Endothelial cell of umbilical vein (primary cell): ENCODE measurements at regions not wholly inside any gene's neighbourhood (a gene's known extent, or its start where the extent isn't known, plus 50 kb on each side); places are given as distances from the start of the nearest gene placed in this dataset.

Experiments
- BruUV-seq: library from RNA; stranded (reverse); fragments of 400-500 nt; replicated peaks from 2 replicates; lab custom pipeline; 2021; lab: Mats Ljungman, UMichigan
- CTCF ChIA-PET: fragments of 300-600, 350-600 bp; sonication (Branson Sonifier 250); formaldehyde crosslinking; loops from one replicate; lab custom pipeline; 2021; ENCODE audit warnings: antibody characterized with exemption, inconsistent platforms; lab: Charles Lee
- POLR2A ChIA-PET: fragments of 300-600, 350-600 bp; sonication (Branson Sonifier 250); formaldehyde crosslinking; loops from one replicate; lab custom pipeline; 2021; ENCODE audit warnings: antibody characterized with exemption, inconsistent platforms; lab: Charles Lee
- DNase-seq: peaks from one replicate; pipeline ENCODE4 v3.0.0-alpha.2; 2011; ENCODE audit warnings: low read depth, low spot score
- FAIRE-seq: peaks from 2 replicates; lab custom pipeline; 2011; peaks lifted over from hg19 to GRCh38; lab: Jason Lieb, UNC
- H2AFZ ChIP-seq: 2 replicates; pipeline ENCODE4 v1.6.0; 2012; ENCODE audit warnings: low read depth, low read length, control low read depth, inconsistent platforms
- H3K27ac ChIP-seq: 2 replicates; pipeline ENCODE4 v1.5.1; 2011; ENCODE audit warnings: low read depth, mild to moderate bottlenecking, control low read depth, low read length, moderate library complexity; ENCODE audit not compliant: insufficient read depth
- H3K27me3 ChIP-seq, 2 experiments: 2 replicates each; pipeline versions ENCODE4 v1.6.0 to v1.6.1; 2011; ENCODE audit warnings: low read length in 2 of 2, mixed read lengths in 1 of 2; ENCODE audit not compliant: control insufficient read depth in 2 of 2, insufficient read depth in 2 of 2
- H3K36me3 ChIP-seq, 2 experiments: 2 replicates in 1 of 2; 3 replicates in 1 of 2; pipeline ENCODE4 v1.5.1; 2011; ENCODE audit warnings: low read length in 2 of 2, mild to moderate bottlenecking in 1 of 2, moderate library complexity in 1 of 2; ENCODE audit not compliant: control insufficient read depth in 2 of 2, insufficient read depth in 2 of 2; ENCODE audit errors: extremely low read depth in 1 of 2
- H3K4me1 ChIP-seq: 3 replicates; pipeline ENCODE4 v1.5.1; 2011; ENCODE audit warnings: mild to moderate bottlenecking, low read length; ENCODE audit not compliant: control insufficient read depth, insufficient read depth; ENCODE audit errors: extremely low read depth
- H3K4me2 ChIP-seq: 2 replicates; pipeline ENCODE4 v1.6.1; 2011; ENCODE audit warnings: low read length, control low read depth, mixed read lengths; ENCODE audit not compliant: insufficient read depth
- H3K4me3 ChIP-seq, 3 experiments: fragments of 200-600 bp in 1 of 3; sonication (generic), shearing (Covaris generic) in 1 of 3; replicated peaks in 1 of 3; 2 replicates each; pipeline ENCODE4 v1.5.1; 2011 to 2016; ENCODE audit warnings: control low read depth in 3 of 3, low read length in 3 of 3, mild to moderate bottlenecking in 2 of 3, inconsistent platforms in 1 of 3, low read depth in 1 of 3, moderate library complexity in 1 of 3; ENCODE audit not compliant: insufficient read depth in 1 of 3
- H3K79me2 ChIP-seq: 2 replicates; pipeline ENCODE4 v1.6.0; 2012; ENCODE audit warnings: low read length, inconsistent platforms; ENCODE audit not compliant: control insufficient read depth, insufficient read depth
- H3K9ac ChIP-seq: replicated peaks from 2 replicates; pipeline ENCODE3; 2011; ENCODE audit warnings: low read length, control low read depth; ENCODE audit not compliant: insufficient read depth; ENCODE audit errors: extremely low read depth
- H3K9me1 ChIP-seq: replicated peaks from 3 replicates; pipeline ENCODE4 v1.6.0; 2011; ENCODE audit warnings: mild to moderate bottlenecking, low read length; ENCODE audit not compliant: control insufficient read depth, insufficient read depth; ENCODE audit errors: extremely low read depth
- H3K9me3 ChIP-seq: replicated peaks from 2 replicates; pipeline ENCODE4 v1.5.1; 2012; ENCODE audit warnings: low read length, inconsistent platforms; ENCODE audit not compliant: control insufficient read depth, insufficient read depth
- H4K20me1 ChIP-seq: replicated peaks from 2 replicates; pipeline ENCODE3; 2011; ENCODE audit warnings: mild to moderate bottlenecking, low read length; ENCODE audit not compliant: control insufficient read depth, insufficient read depth; ENCODE audit errors: extremely low read depth
- CTCF ChIP-seq, 2 donors: IDR thresholded peaks; 1 replicate in 1 of 2; 2 replicates in 1 of 2; pipeline ENCODE4 v1.5.1; 2011; ENCODE audit warnings: low read length in 2 of 2, mild to moderate bottlenecking in 2 of 2, moderate library complexity in 2 of 2, control low read depth in 1 of 2, inconsistent platforms in 1 of 2, low read depth in 1 of 2; ENCODE audit not compliant: insufficient read depth in 1 of 2; ENCODE audit errors: extremely low read depth in 1 of 2
- EZH2 ChIP-seq: IDR thresholded peaks from 2 replicates; pipeline ENCODE4 v1.6.1; 2012; ENCODE audit warnings: borderline replicate concordance, low read depth, mild to moderate bottlenecking, moderate library complexity, low read length, inconsistent platforms; ENCODE audit not compliant: severe bottlenecking
- FOS ChIP-seq: IDR thresholded peaks from 2 replicates; pipeline ENCODE4 v1.6.1; 2011; ENCODE audit warnings: mild to moderate bottlenecking, low read length, moderate library complexity, borderline replicate concordance; ENCODE audit not compliant: insufficient read depth
- GATA2 ChIP-seq: IDR thresholded peaks from 2 replicates; pipeline ENCODE4 v1.7.0; 2011; ENCODE audit warnings: low read depth, mild to moderate bottlenecking, moderate library complexity, mixed read lengths, low read length; ENCODE audit not compliant: insufficient read length, insufficient read depth
- JUN ChIP-seq: IDR thresholded peaks from 2 replicates; pipeline ENCODE4 v1.6.1; 2011; ENCODE audit warnings: borderline replicate concordance, low read depth; ENCODE audit not compliant: insufficient read length, insufficient read depth
- MAX ChIP-seq: IDR thresholded peaks from 2 replicates; pipeline ENCODE4 v1.6.1; 2011; ENCODE audit not compliant: insufficient read depth, insufficient read length
- MYC ChIP-seq: IDR thresholded peaks from one replicate; pipeline ENCODE4 v1.6.1; 2011; ENCODE audit warnings: mild to moderate bottlenecking, low read depth, low read length
- POLR2A ChIP-seq: IDR thresholded peaks from 2 replicates; pipeline ENCODE4 v1.6.1; 2012; ENCODE audit warnings: low read depth, mild to moderate bottlenecking, control low read depth, low read length
- POLR2AphosphoS5 ChIP-seq: IDR thresholded peaks from 2 replicates; pipeline ENCODE4 v1.6.1; 2012; ENCODE audit warnings: low read depth, mild to moderate bottlenecking, control low read depth, low read length, moderate library complexity; ENCODE audit not compliant: insufficient read depth
- dilution Hi-C: fragments of 300-500 bp; cut with MboI; formaldehyde crosslinking; loops from one replicate; pipeline ENCODE4 v1.15.0; 2019; ENCODE audit warnings: low sequenced_read_pairs; ENCODE audit not compliant: extremely low pct_ligation_motif_present
- intact Hi-C: fragments of 100-400 bp; cut with micrococcal nuclease; formaldehyde crosslinking; loops from one replicate; pipeline ENCODE4 v1.10.0; 2022

GRCh38 chr2:238551091-238551490 lies 124.4 kb downstream of the ASB1 start:
- Histone ChIP-seq H4K20me1 (no peaks in the 10 kb centered on the region), H3K27ac (no peak overlapping the region), H3K36me3 (no peaks in the 10 kb centered on the region), H3K27me3 (no peaks in the 10 kb centered on the region), H3K79me2 (no peaks in the 10 kb centered on the region), H3K9ac (no peak overlapping the region), H3K4me1 (no peaks in the 10 kb centered on the region), H2AFZ (no peak overlapping the region), H3K4me3 (no peak overlapping the region), H3K9me3 (no peaks in the 10 kb centered on the region), H3K9me1 (no peaks in the 10 kb centered on the region), H3K4me2 (no peak overlapping the region)
- DNase-seq: no peak
- BruUV-seq: no TSS peak
- intact Hi-C loops: no loop called here
- dilution Hi-C loops: no loop called here
- ChIA-PET CTCF (no interaction called here), POLR2A (no interaction called here)
- FAIRE-seq: no peak
- TF ChIP-seq MAX: no peak
- TF ChIP-seq FOS: no peak
- no peak for TF ChIP-seq POLR2A
- no peak for TF ChIP-seq EZH2

- Histone ChIP-seq H3K4me1 (no peaks in the 10 kb centered on the region), H3K9me1 (no peaks in the 10 kb centered on the region), H3K9ac (no peak overlapping the region), H3K36me3 (no peaks in the 10 kb centered on the region), H3K9me3 (no peaks in the 10 kb centered on the region), H3K4me2 (no peak overlapping the region), H3K27ac (no peak overlapping the region), H3K79me2 (no peaks in the 10 kb centered on the region), H2AFZ (no peak overlapping the region), H3K27me3 (no peaks in the 10 kb centered on the region), H3K4me3 (no peak overlapping the region), H4K20me1 (no peaks in the 10 kb centered on the region)
- ChIA-PET POLR2A (no interaction called here), CTCF (no interaction called here)
- intact Hi-C loops (no loop called here), dilution Hi-C loops (no loop called here)
- no peak for TF ChIP-seq MAX
- TF ChIP-seq EZH2: no peak
- TF ChIP-seq POLR2A: no peak
- TF ChIP-seq POLR2AphosphoS5: no peak
- no peak for TF ChIP-seq MYC
- TF ChIP-seq JUN: no peak
- no peak for TF ChIP-seq CTCF (IDR thresholded peaks at IDR 0.05; ENCODE audit: extremely low read depth in 1 of 2, insufficient read depth in 1 of 2, low read depth in 1 of 2, low read length in 2 of 2)
- TF ChIP-seq FOS: no peak
- TF ChIP-seq GATA2: no peak
- no TSS peak for BruUV-seq
- DNase-seq (no peak), FAIRE-seq (no peak)
Measured at GRCh38 chr2:238552226-238552625, 125.5 kb downstream of the ASB1 start.
